ENCODE measurements at regions not wholly inside any gene's neighbourhood (a gene's known extent, or its start where the extent isn't known, plus 50 kb on each side); places are given as distances from the start of the nearest gene placed in this dataset.

DNA sequence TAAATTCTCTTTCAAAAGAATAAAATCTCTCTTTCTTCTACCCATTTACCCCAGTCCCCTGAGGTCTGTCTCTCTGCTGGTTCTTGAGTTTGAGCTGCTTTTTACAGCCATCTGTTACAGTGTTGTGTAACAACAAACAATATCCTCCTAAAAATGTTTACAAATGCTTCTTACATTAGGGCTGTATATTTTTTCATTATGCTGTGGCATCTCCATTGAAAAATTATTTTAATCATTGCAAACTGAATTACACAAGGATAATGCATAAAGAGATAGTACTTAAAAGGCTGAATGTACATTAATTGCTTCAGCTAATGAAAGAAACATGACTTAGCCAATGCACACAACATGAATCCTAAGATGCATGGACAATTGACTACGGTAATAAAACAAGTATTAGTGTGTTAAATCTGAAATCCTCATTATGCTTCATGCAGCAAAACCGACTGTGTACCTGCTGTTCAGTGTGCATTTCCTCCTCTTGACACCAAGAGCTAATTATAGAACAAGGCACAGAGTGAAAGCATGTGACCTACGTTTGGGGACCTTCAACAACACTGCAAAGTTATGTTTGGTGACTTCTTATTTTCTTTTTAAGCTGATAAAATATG is 181.7 kb upstream of the RHOBTB1 start:
- Mint-ChIP-seq H3K27me3 (ENCODE audit: unreplicated experiment) (no peaks in the 10 kb centered on the region), H3K36me3 (ENCODE audit: insufficient read depth, unreplicated experiment) (no peaks in the 10 kb centered on the region), H3K9me3 (ENCODE audit: low read depth, unreplicated experiment) (no peaks in the 10 kb centered on the region), H3K4me3 (ENCODE audit: low read depth, unreplicated experiment) (no peak overlapping the region), H3K27ac (ENCODE audit: unreplicated experiment) (no peak overlapping the region), H3K4me1 (ENCODE audit: low read depth, unreplicated experiment) (no peaks in the 10 kb centered on the region)
- CTCF ChIA-PET: interaction anchor here (0.6 kb wide), 1 partner anchor 579 kb away, joined by 3 read pairs; no protein-coding TSS in a partner anchor
- intact Hi-C loops (cut with micrococcal nuclease; ENCODE audit: unreplicated experiment): no loop called here
- BruUV-seq (replicated peaks): no TSS peak
- TF ChIP-seq, protein P1, sequence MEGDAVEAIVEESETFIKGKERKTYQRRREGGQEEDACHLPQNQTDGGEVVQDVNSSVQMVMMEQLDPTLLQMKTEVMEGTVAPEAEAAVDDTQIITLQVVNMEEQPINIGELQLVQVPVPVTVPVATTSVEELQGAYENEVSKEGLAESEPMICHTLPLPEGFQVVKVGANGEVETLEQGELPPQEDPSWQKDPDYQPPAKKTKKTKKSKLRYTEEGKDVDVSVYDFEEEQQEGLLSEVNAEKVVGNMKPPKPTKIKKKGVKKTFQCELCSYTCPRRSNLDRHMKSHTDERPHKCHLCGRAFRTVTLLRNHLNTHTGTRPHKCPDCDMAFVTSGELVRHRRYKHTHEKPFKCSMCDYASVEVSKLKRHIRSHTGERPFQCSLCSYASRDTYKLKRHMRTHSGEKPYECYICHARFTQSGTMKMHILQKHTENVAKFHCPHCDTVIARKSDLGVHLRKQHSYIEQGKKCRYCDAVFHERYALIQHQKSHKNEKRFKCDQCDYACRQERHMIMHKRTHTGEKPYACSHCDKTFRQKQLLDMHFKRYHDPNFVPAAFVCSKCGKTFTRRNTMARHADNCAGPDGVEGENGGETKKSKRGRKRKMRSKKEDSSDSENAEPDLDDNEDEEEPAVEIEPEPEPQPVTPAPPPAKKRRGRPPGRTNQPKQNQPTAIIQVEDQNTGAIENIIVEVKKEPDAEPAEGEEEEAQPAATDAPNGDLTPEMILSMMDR (IDR thresholded peaks at IDR 0.05; ENCODE audit: unreplicated experiment): no peak
- no peak for DNase-seq

GRCh38 chr10:61124756-61125530 is 181.0 kb upstream of the RHOBTB1 start:
- Mint-ChIP-seq H3K9me3 (ENCODE audit: low read depth, unreplicated experiment) (no peaks in the 10 kb centered on the region), H3K4me1 (ENCODE audit: low read depth, unreplicated experiment) (no peaks in the 10 kb centered on the region), H3K27me3 (ENCODE audit: unreplicated experiment) (no peaks in the 10 kb centered on the region), H3K27ac (ENCODE audit: unreplicated experiment) (no peak overlapping the region), H3K36me3 (ENCODE audit: insufficient read depth, unreplicated experiment) (no peaks in the 10 kb centered on the region), H3K4me3 (ENCODE audit: low read depth, unreplicated experiment) (no peak overlapping the region)
- CTCF ChIA-PET: no interaction called here
- no TSS peak for BruUV-seq (replicated peaks)
- TF ChIP-seq, protein P1 (IDR thresholded peaks at IDR 0.05; ENCODE audit: unreplicated experiment): no peak
- intact Hi-C loops (cut with micrococcal nuclease; ENCODE audit: unreplicated experiment): no loop called here
- no peak for DNase-seq

DNA sequence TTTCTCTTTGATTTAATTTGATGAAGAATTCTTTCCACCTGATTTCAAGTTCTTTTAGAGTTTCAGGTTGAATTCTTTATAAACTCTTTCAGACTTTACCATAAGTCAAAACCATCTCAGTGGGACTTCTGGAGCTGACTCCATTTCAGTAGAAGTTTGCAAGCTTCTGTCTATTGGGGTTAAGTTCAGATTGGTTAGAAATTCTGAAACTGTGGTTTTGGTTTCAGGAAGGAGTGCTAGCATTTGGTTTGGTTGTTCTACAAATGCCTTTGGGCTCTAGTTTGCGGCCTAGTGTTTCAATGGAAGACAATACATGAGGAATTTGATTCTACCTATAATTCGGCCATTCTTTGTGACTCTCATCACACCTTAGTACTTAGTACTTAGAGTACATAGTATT is 176.8 kb upstream of the RHOBTB1 start:
- DNase-seq: no peak
- Mint-ChIP-seq H3K9me3 (ENCODE audit: low read depth, unreplicated experiment) (no peaks in the 10 kb centered on the region), H3K4me1 (ENCODE audit: low read depth, unreplicated experiment) (no peaks in the 10 kb centered on the region), H3K27ac (ENCODE audit: unreplicated experiment) (no peak overlapping the region), H3K27me3 (ENCODE audit: unreplicated experiment) (no peaks in the 10 kb centered on the region), H3K36me3 (ENCODE audit: insufficient read depth, unreplicated experiment) (no peaks in the 10 kb centered on the region), H3K4me3 (ENCODE audit: low read depth, unreplicated experiment) (no peak overlapping the region)
- no TSS peak for BruUV-seq (replicated peaks)
- CTCF ChIA-PET: interaction anchor here (0.5 kb wide), 1 partner anchor 499 kb away, joined by 4 read pairs; no protein-coding TSS in a partner anchor
- intact Hi-C loops (cut with micrococcal nuclease; ENCODE audit: unreplicated experiment): no loop called here
- TF ChIP-seq, protein P1 (IDR thresholded peaks at IDR 0.05; ENCODE audit: unreplicated experiment): no peak

DNA sequence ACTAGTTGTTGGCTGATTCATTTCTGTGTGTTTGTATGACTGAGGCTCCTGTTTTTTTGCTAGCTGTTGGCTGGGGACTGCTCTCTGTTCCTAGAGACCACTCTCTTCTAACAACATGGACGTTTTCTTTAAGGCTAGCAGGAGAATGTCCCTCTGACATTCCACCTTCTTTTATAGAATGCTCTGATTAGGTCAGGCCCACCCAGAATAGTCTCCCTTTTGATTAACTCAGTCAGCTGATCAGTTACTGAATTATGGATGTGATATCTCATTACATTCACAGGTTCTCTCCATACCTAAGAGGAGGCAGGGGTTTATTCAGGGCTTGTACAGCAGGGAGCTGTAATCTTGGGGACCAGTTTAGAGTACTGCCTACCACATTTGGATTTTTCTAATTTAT is 175.6 kb upstream of the RHOBTB1 start:
- CTCF ChIA-PET: no interaction called here
- H3K27ac Mint-ChIP-seq (ENCODE audit: unreplicated experiment): no peak overlapping the region

More for the DNA sequence above, 175.6 kb upstream of the RHOBTB1 start:
- no peaks in the 10 kb centered on the region for H3K4me1 Mint-ChIP-seq (ENCODE audit: low read depth, unreplicated experiment)
- DNase-seq: no peak
- TF ChIP-seq, protein P1 (IDR thresholded peaks at IDR 0.05; ENCODE audit: unreplicated experiment): no peak
- no peaks in the 10 kb centered on the region for H3K36me3 Mint-ChIP-seq (ENCODE audit: insufficient read depth, unreplicated experiment)
- intact Hi-C loops (cut with micrococcal nuclease; ENCODE audit: unreplicated experiment): no loop called here
- BruUV-seq (replicated peaks): no TSS peak
- H3K9me3 Mint-ChIP-seq (ENCODE audit: low read depth, unreplicated experiment): no peaks in the 10 kb centered on the region
- no peak overlapping the region for H3K4me3 Mint-ChIP-seq (ENCODE audit: low read depth, unreplicated experiment)
- no peaks in the 10 kb centered on the region for H3K27me3 Mint-ChIP-seq (ENCODE audit: unreplicated experiment)
